Effector memory CD4-positive, alpha-beta T cell (primary cell): ENCODE measurements at regions not wholly inside any gene's neighbourhood (a gene's known extent, or its start where the extent isn't known, plus 50 kb on each side); places are given as distances from the start of the nearest gene placed in this dataset.

Experiments used
- DNase-seq, 3 donors: peaks; one replicate each; pipeline ENCODE4 v3.0.0-alpha.2; 2020
- H3K27ac ChIP-seq: 2 replicates; pipeline ENCODE4 v1.7.0; 2013; ENCODE audit warnings: mild to moderate bottlenecking, low read length, moderate library complexity; ENCODE audit not compliant: insufficient read depth, poor library complexity, severe bottlenecking
- H3K27me3 ChIP-seq: replicated peaks from 2 replicates; pipeline ENCODE4 v1.7.0; 2013; ENCODE audit warnings: mild to moderate bottlenecking, low read length; ENCODE audit not compliant: insufficient read depth, control insufficient read depth, poor library complexity, severe bottlenecking
- H3K36me3 ChIP-seq: 2 replicates; pipeline ENCODE4 v1.7.0; 2013; ENCODE audit warnings: mild to moderate bottlenecking, low read length, moderate library complexity; ENCODE audit not compliant: control insufficient read depth, insufficient read depth
- H3K4me1 ChIP-seq: 2 replicates; pipeline ENCODE4 v1.7.0; 2013; ENCODE audit warnings: low read length, mild to moderate bottlenecking; ENCODE audit not compliant: control insufficient read depth, insufficient read depth, poor library complexity, severe bottlenecking
- H3K4me3 ChIP-seq: 2 replicates; pipeline ENCODE4 v1.7.0; 2013; ENCODE audit warnings: low read length, low read depth, mild to moderate bottlenecking; ENCODE audit not compliant: insufficient read depth, poor library complexity, severe bottlenecking
- H3K9me3 ChIP-seq: 2 replicates; pipeline ENCODE4 v1.7.0; 2013; ENCODE audit warnings: mild to moderate bottlenecking, low read length, moderate library complexity; ENCODE audit not compliant: control insufficient read depth

- no peak overlapping the region for H3K27ac ChIP-seq
- H3K4me3 ChIP-seq, result no peak overlapping the region
- no peaks in the 10 kb centered on the region for H3K4me1 ChIP-seq
- H3K36me3 ChIP-seq, result no peaks in the 10 kb centered on the region
- DNase-seq, result no peak
- H3K27me3 ChIP-seq, result no peaks in the 10 kb centered on the region
- H3K9me3 ChIP-seq, result no peaks in the 10 kb centered on the region
Observed at GRCh38 chr16:59686405-59686804, 952.3 kb upstream of the GOT2 start.

- Histone ChIP-seq H3K4me3 (no peak overlapping the region), H3K36me3 (no peaks in the 10 kb centered on the region), H3K27ac (no peak overlapping the region), H3K27me3 (no peaks in the 10 kb centered on the region), H3K9me3 (no peaks in the 10 kb centered on the region), H3K4me1 (no peaks in the 10 kb centered on the region)
- no peak for DNase-seq
Observed at GRCh38 chr16:59684911-59685310, 950.8 kb upstream of the GOT2 start.

- Histone ChIP-seq H3K4me1 (no peaks in the 10 kb centered on the region), H3K27me3 (no peaks in the 10 kb centered on the region), H3K27ac (no peak overlapping the region), H3K9me3 (no peaks in the 10 kb centered on the region), H3K4me3 (no peak overlapping the region), H3K36me3 (no peaks in the 10 kb centered on the region)
- no peak for DNase-seq
Observed at GRCh38 chr16:59683709-59684108, 949.6 kb upstream of the GOT2 start.

GRCh38 chr16:59665618-59666220, 931.6 kb upstream of the GOT2 start:
- Histone ChIP-seq H3K36me3 (no peaks in the 10 kb centered on the region), H3K4me1 (no peaks in the 10 kb centered on the region), H3K27me3 (no peaks in the 10 kb centered on the region), H3K27ac (no peak overlapping the region), H3K9me3 (no peaks in the 10 kb centered on the region), H3K4me3 (no peak overlapping the region)
- no peak for DNase-seq

GRCh38 chr16:59658572-59658971, 924.5 kb upstream of the GOT2 start:
- no peak overlapping the region for H3K27ac ChIP-seq
- H3K27me3 ChIP-seq, result no peaks in the 10 kb centered on the region
- no peaks in the 10 kb centered on the region for H3K4me1 ChIP-seq
- DNase-seq, result no peak
- no peaks in the 10 kb centered on the region for H3K36me3 ChIP-seq
- H3K4me3 ChIP-seq, result no peak overlapping the region
- no peaks in the 10 kb centered on the region for H3K9me3 ChIP-seq

- H3K27ac ChIP-seq, result no peak overlapping the region
- H3K4me1 ChIP-seq, result no peaks in the 10 kb centered on the region
- H3K4me3 ChIP-seq, result no peak overlapping the region
- no peaks in the 10 kb centered on the region for H3K36me3 ChIP-seq
- H3K9me3 ChIP-seq, result no peaks in the 10 kb centered on the region
- DNase-seq, result no peak
- H3K27me3 ChIP-seq, result no peaks in the 10 kb centered on the region
Observed at GRCh38 chr16:59655031-59655430, 920.9 kb upstream of the GOT2 start.

GRCh38 chr16:59654455-59654854, 920.3 kb upstream of the GOT2 start:
- Histone ChIP-seq H3K4me3 (no peak overlapping the region), H3K9me3 (no peaks in the 10 kb centered on the region), H3K4me1 (no peaks in the 10 kb centered on the region), H3K36me3 (no peaks in the 10 kb centered on the region), H3K27ac (no peak overlapping the region), H3K27me3 (no peaks in the 10 kb centered on the region)
- no peak for DNase-seq

GRCh38 chr16:59651662-59652061, 917.5 kb upstream of the GOT2 start:
- H3K36me3 ChIP-seq, result no peaks in the 10 kb centered on the region
- no peaks in the 10 kb centered on the region for H3K4me1 ChIP-seq
- H3K4me3 ChIP-seq, result no peak overlapping the region
- no peak for DNase-seq
- H3K27me3 ChIP-seq, result no peaks in the 10 kb centered on the region
- no peak overlapping the region for H3K27ac ChIP-seq
- H3K9me3 ChIP-seq, result no peaks in the 10 kb centered on the region

GRCh38 chr16:59645194-59645593, 911.1 kb upstream of the GOT2 start:
- H3K9me3 ChIP-seq, result no peaks in the 10 kb centered on the region
- H3K27me3 ChIP-seq, result no peaks in the 10 kb centered on the region
- no peak overlapping the region for H3K4me3 ChIP-seq
- no peaks in the 10 kb centered on the region for H3K4me1 ChIP-seq
- H3K36me3 ChIP-seq, result no peaks in the 10 kb centered on the region
- no peak for DNase-seq
- no peak overlapping the region for H3K27ac ChIP-seq

- H3K4me3 ChIP-seq, result no peak overlapping the region
- no peaks in the 10 kb centered on the region for H3K27me3 ChIP-seq
- H3K9me3 ChIP-seq, result no peaks in the 10 kb centered on the region
- DNase-seq, result no peak
- no peaks in the 10 kb centered on the region for H3K4me1 ChIP-seq
- no peak overlapping the region for H3K27ac ChIP-seq
- H3K36me3 ChIP-seq, result no peaks in the 10 kb centered on the region
Observed at GRCh38 chr16:59635674-59636073, 901.6 kb upstream of the GOT2 start.
